GM12864 (cell line): ENCODE measurements at regions not wholly inside any gene's neighbourhood (a gene's known extent, or its start where the extent isn't known, plus 50 kb on each side); places are given as distances from the start of the nearest gene placed in this dataset.
A peak's percentile ranks its signal among the peaks of the same experiment; 100 is the strongest.

Experiments used
- DNase-seq: peaks from one replicate; pipeline ENCODE4 v3.0.0-alpha.2; 2011; ENCODE audit warnings: low read depth
- H3K4me3 ChIP-seq: 2 replicates; pipeline ENCODE4 v1.5.1; 2011; ENCODE audit warnings: mild to moderate bottlenecking, low read depth, low read length, control low read depth
- CTCF ChIP-seq: IDR thresholded peaks from 2 replicates; pipeline ENCODE4 v1.5.1; 2011; ENCODE audit warnings: low read depth, mild to moderate bottlenecking, moderate library complexity, low read length, control low read depth, inconsistent platforms; ENCODE audit errors: missing control alignments

GRCh38 chr20:53832499-53832898, 237.9 kb downstream of the BCAS1 start:
- no peak for DNase-seq
- no peak for TF ChIP-seq CTCF
- no peak overlapping the region for H3K4me3 ChIP-seq

GRCh38 chr20:53831812-53832211, 238.2 kb upstream of the ZNF217 start:
- no peak overlapping the region for H3K4me3 ChIP-seq
- no peak for TF ChIP-seq CTCF
- DNase-seq: no peak

GRCh38 chr20:53831228-53831627, 237.6 kb upstream of the ZNF217 start:
- TF ChIP-seq CTCF: no peak
- no peak overlapping the region for H3K4me3 ChIP-seq
- no peak for DNase-seq

- TF ChIP-seq CTCF: no peak
- H3K4me3 ChIP-seq: peak overlapping the region; percentile 45; the same call in 1 of the 2 replicates
- DNase-seq: no peak
Observed at GRCh38 chr20:53829724-53830521, 236.3 kb upstream of the ZNF217 start.

GRCh38 chr20:53829255-53829723, 235.7 kb upstream of the ZNF217 start:
- TF ChIP-seq CTCF: no peak
- peak overlapping the region; percentile 45; the same call in 1 of the 2 replicates for H3K4me3 ChIP-seq
- DNase-seq: no peak

GRCh38 chr20:53828682-53829254, 235.1 kb upstream of the ZNF217 start:
- TF ChIP-seq CTCF: no peak
- DNase-seq: no peak

More at GRCh38 chr20:53828682-53829254, 235.1 kb upstream of the ZNF217 start:
- no peak overlapping the region; the same call in 1 of the 2 replicates for H3K4me3 ChIP-seq
